GM04503 (cell line): ENCODE measurements at regions not wholly inside any gene's neighbourhood (a gene's known extent, or its start where the extent isn't known, plus 50 kb on each side); places are given as distances from the start of the nearest gene placed in this dataset.
"Not testable (repeated sequence)": the region's sequence is repeated elsewhere in the genome, so short reads cannot be mapped to it uniquely, and the experiment has no call there.

ENCODE experiments used
- DNase-seq: peaks from one replicate; pipeline ENCODE4 v3.0.0-alpha.2; 2012; ENCODE audit warnings: low read depth

DNA sequence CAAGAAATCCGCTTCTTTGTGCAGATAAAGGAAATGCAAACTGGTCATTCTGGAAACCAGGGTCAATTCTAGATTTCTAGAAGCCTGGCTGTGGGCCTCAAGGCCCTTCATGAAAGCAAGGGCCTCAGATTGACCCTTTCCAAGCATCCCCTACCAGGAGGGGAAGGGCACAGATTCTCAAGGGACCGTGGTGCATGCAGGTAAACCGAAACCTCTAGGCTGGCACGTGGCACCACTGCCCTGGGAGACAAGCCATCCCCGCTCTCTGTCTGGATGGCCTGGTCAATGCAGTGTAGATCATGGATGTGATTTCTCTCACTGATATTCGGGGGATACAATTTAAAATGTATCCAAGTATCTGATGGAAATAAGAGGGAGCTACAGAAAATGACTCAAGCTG is 69.4 kb downstream of the TOMM20 start:
- DNase-seq, result no peak

DNA sequence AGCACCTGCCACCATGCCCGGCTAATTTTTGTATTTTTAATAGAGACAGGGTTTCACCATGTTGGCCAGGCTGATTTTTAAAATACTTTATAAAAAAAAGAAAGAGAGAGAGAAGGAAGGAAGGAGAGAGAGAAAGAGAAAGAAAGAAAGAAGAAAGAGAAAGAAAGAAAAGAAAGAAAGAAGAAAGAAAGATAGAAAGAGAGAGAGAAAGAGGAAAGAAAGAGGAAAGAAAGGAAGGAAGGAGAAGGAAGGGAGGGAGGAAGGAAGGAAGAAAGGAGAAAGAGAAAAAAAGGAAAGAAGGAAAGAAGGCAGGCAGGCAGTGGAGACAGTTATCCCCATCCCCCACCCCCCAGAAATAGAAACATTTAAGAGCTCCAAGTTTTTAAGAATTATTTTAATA is 69.9 kb downstream of the TOMM20 start:
- DNase-seq, result no peak

DNA sequence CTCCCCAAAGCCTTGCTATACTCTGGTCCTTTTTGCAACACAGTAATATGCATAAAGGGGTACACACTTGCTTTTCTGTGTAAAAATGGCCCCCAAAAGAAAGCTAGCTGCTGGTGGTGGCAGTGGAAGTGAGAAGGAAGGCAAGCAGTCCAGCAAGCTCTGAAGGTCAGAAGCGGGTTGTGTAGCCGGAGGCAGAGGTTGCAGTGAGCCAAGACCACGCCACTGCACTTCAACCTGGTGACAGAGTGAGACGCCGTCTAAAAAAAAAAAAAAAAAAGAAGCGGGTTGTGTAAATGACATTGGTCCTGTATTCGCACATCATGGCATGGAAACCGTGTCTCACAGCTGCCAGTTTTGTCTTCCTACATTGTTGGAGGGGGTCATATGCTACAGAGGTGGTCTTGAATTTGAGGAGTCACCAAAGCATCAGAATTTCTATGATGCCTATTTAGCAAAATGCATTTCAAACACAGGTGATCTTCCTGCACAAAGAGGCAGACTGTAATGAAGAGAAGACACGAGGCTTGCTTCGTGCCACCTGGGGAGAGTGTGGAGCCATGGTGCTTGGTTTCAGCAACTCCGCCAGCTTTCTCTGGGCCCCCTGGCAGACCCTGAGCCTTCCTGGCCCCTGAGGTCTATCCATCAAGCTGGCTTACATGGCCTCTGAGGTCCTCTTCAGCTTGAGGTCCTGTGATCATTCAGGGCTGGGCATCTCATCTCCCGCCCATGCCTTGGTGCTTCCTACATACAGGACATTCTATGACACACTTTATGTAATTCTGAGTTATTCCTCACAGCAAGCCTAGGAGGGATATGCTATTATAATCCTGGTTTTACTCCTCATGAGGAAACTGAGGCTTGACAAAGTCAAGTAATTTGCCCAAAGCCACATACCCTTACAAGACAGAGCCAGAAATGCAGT is 71.0 kb downstream of the TOMM20 start:
- no peak for DNase-seq

DNA sequence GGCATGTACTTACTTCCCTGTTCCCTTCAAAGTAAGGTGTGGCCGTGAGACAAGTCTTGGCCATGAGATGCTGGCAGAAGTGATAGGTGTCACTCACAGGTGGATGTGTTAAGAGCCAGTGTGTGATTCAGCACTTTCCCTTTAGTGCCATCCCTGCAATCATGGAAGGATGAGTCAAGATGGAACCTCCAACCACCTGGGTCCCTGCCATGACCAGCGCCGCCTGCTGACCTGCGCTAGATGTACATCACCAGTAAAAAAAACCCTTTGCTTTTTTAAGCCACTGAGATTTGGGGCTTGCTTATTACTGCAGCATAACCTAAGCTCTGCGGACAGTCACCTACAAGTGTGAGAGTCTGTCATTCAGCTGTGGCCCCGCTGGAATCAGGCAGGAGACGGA is 71.7 kb downstream of the TOMM20 start:
- no peak for DNase-seq

DNA sequence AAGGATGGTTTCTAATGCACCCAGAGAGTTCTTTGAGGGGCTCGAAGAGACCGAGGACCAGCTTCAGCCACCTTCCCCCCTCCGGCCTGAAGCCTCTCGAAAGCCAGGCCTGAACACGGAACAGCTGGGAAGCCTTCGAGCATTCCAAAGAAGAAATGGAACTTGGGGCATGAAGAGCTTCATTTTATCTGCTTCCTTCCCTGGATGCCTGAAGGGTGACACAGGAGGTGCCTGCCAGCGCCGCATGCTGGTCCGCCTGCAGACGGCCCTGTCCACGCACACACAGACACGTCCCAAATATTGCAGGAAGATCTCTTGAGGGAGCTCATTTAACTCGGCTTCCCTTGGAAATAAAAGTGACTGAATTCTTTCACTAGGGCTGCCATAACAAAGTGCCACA is 73.7 kb downstream of the TOMM20 start:
- no peak for DNase-seq

DNA sequence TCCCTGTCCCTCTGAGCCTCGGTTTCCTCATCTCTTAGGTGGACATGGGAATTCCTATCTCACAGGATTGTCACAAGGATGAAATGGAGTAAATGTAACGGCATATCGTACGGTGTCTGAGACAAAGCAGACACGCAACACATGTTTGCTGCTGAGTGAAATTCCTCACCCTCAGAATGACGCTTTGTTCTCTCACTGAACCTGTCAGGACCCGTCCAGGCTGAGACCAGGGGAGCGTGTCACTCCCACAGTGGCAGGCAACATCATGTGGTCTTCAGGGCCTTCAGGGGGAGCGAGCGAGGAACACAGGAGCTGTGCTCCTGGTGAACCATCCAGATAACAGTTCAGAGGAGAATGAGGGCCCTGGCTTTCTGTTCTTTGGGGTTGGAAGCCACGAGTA is 74.2 kb downstream of the TOMM20 start:
- DNase-seq, result no peak

DNA sequence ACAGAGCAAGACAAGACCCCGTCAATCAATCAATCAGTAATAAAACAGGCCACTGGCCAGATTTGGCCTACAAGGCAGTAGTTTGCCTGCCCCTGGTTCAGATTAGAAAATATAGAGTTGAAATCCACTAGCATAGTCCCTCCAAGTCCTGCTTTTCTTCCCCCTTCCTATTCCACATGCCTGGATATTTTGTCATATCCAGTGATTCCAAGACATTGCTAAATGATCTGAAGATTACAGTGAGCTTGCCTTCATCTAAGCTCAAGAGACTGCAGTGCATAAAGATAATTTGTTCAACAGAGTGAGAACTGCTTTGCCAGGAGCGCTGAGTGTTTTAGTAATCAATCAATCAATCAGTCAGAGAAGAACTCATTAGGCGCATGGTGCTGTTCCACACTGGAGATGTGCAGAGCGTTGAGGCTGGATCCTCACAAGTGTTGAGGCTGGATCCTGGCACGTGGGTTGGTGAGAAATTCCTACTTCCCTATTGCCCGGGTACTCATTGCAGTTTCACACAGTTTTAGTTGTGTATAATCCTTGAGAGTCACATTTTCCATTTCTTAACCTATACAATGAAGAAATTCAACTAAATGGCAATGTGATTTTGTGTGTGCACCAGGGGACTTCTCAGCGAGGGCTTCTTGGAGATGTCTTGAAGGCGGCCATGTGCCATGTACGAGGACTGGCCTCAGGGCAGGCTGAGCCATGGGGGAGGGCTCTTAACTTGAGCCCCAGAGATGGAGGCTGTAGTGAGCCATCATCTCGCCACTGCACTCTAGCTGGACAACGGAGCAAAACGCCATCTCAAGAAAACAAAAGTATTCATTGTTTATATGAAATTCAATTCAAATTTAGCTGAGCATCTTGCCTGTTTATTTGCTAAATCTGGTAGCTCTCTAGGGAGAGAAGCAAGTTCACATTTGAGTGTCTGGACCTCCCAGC is 76.3 kb downstream of the TOMM20 start:
- DNase-seq, result no peak

DNA sequence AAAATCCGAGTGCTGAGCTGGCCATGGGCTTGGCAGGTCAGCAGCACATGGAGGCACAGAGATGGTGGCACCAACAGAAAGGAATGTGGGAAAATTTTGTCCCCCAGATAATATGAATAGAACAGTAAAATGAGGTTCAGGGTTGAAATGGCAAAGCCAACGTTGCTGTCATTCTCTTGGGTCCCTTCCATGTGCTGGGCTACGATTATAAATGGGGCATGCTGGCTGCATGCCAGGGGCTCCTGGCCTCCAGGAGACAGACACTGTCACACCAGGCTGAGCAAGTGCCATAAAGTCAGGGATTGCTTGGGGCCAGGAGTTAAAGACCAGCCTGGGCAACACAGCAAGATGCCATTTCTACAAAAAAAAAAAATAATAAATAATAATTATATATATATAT is 77.1 kb downstream of the TOMM20 start:
- DNase-seq, result no peak

DNA sequence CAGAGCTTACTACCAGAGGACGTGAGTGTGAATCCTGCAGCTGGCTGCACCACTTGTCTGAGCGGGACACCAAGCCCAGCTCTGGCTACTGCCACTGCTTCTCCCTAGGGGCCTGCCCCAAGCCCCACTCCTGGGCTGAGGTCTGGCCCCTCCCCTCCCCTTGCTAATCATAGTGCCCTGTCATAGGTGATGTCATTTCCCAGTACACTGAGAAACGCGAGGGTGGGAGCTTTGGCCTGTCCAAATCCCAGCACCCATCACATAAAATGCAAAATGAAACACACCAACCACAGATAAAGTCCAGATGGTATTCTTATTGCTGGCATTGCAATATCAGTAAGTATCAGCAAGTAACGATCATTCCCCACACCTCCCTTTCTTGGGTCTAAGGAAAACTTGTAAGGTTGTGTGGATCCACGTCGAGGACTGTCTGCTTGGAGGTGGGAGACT is 77.7 kb downstream of the TOMM20 start:
- DNase-seq, result no peak

DNA sequence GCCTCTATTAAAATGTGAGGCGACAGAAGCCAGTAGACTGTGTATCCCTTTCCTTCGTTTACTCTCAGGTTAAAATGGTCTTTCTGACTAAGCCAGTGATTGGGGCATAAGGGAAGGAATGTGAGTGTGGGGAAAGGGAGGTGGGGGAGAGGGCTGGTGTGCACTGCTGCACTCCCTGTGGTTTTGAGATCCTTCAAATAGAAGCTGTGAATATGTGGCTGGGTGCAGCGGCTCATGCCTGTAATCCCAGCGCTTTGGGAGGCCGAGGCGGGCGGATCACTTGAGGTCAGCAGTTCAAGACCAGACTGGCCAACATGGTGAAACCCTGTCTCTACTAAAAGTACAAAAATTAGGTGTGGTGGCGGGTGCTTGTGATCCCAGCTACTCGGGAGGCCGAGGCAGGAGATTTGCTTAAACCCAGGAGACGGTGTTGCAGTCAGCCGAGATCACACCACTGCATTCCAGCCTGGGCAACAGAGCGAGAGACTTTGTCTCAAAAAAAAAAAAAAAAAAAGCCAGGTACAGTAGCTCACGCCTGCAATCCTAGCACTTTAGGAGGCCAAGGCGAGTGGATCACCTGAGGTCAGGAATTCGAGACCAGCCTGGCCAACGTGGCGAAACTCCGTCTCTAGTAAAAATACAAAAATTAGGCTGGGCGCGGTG is 78.8 kb downstream of the TOMM20 start:
- DNase-seq, result not testable (repeated sequence)

DNA sequence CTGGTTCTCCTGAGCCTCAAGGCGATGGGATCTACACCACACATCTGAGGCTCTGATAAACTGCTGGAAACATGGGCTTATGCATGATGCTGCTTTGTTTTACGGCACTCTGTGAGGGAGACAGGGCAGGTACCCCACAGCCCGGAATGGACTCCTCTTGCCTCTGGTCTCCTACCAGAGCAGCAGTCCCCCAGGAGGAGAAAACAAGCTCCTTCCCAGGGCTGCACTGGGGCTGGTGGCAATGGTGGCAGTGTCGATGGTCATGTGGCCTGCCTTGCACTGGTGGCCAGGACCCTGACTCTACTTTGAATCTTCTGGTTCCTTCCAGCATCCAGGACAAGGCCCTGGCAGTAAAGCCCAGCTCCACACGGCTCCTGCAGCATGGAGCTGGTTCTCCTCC is 79.4 kb downstream of the TOMM20 start:
- no peak for DNase-seq

DNA sequence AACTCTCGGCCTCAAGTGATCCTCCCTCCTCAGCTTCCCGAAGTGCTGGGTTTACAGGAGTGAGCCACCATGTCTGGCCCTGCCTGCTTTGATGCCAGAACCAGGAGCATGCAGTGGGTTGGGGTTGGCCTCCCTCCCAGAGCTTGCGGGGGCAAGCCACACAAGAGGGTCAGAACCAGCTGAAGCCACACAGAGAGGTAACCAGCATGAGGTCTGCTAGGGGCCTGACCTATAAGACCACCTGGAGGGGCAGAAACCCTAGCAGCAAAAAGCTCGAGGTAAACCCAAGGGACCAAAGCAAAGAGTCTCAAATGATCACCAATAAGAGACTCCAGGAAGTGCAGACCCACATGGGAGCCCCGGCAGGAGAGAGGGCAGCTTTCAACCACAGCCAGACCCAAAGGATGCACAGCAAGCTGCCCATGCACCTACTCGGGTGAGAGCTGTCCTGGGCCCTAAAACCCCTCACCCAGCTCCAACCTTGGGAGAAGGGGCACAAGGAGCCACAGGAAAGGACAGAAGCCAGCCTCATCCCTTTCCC is 81.2 kb downstream of the TOMM20 start:
- DNase-seq, result no peak

DNA sequence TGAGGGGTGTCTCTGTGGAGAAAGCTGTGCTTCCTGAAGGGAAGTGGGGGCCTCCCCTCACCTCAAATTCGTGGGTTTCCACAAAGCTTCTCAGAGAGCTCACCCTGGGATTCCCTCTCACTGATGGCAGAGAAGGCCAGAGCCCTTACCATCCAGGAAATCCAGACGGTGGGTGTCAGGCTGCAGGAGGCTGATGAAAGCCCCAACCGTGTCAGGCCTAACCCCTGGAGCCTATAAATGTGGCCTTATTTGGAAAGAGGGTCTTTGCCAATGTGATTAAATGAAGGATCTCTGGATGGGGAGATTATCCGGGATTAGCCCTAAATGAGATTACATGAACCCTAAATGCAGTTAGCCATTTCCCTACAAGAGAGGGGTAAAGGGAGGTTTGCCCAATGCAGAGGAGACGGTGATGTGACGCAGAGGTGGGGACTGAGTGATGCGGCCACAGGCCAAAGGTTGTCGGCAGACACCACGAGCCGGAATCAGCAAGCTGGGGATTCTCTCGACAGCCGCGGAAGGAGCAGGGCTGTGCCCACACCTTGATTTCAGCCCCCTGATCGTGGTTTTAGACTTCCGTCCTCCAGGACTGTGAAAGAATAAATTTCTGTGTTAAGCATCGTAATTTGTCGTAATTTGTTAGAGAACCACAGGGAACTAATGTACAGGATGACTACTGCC is 82.6 kb downstream of the TOMM20 start:
- DNase-seq, result no peak

DNA sequence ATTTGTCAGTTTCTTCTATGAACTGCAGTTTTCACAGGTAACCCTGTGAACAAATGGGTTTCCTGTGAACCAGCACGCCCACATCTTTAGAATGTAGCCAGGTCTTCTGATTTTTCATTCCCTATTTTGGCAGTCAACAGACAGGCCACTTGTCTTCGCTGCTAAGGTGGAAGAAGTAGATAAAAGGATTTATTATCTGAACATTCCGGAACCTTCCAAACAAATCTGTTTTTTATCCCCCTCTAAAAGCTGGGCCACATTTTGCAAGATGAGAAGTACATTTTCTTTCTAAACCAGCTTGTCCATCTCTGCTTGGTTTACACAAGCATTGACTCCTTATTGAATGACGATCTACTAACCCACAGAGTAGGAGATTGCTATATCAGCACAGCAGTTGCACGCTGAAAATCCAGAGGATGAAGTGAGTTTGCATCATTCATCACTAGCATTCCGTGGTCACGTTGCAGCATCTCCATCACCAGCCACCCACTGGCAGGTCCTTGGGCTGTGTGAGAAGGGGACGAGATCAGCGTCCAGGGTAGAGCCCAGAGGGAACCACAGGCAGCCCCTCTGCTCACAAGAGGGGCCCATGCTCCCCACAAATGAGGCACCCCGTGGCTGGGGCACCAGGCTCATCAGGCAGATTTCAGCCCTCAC is 83.5 kb downstream of the TOMM20 start:
- no peak for DNase-seq

DNA sequence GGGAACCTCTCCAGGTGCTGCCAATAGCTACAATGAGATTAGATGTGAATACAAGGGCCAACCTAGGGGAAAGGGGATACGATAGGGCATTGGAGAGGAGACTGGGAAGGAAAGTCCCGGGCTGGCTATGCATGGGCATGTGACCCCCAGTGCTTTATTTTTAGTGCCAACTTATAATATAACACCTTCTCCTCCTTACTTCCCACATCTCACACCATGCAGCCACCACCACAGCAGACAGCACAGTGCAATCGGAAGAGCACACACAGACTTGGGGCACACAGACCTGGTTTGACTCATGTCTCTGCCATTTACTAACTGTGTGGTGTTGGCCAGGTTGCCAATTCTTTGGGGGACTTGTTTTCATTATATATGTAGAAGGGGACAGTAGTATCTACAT is 85.4 kb downstream of the TOMM20 start:
- DNase-seq, result no peak

DNA sequence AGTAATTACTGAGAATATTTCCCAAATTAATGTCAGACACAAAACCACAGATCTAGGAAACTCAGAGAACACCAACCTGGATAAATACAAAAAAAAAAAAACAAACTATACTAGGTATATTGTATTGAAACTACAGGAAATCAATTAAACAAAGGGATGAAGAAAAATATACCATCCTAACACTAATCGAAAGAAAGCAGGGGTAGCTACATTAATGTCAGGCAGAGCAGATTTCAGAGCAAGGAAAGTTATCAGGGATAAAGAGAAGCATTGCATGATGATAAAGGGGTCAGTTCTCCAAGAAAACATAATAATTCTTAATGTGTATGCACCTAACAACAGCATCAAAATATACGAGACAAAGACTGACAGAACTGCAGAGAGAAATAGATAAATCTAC is 89.9 kb downstream of the TOMM20 start:
- DNase-seq, result no peak

DNA sequence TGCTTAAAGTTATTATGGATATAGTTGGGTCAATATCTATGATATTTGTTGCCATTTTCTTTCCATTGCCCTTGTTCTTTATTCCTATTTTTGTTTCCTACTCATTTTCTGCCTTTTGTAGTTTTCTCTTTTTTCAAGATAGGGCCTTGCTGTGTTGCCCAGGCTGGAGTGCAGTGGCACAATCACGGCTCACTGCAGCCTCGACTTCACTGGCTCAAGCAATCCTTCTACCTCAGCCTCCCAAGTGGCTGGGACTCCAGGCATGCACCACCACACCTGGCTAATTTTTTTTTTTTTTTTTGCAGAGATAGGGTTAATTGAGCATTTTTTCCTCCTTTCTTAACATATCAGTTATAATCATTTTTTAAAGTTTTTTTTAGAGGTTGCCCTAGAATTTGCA is 92.7 kb downstream of the TOMM20 start:
- no peak for DNase-seq

DNA sequence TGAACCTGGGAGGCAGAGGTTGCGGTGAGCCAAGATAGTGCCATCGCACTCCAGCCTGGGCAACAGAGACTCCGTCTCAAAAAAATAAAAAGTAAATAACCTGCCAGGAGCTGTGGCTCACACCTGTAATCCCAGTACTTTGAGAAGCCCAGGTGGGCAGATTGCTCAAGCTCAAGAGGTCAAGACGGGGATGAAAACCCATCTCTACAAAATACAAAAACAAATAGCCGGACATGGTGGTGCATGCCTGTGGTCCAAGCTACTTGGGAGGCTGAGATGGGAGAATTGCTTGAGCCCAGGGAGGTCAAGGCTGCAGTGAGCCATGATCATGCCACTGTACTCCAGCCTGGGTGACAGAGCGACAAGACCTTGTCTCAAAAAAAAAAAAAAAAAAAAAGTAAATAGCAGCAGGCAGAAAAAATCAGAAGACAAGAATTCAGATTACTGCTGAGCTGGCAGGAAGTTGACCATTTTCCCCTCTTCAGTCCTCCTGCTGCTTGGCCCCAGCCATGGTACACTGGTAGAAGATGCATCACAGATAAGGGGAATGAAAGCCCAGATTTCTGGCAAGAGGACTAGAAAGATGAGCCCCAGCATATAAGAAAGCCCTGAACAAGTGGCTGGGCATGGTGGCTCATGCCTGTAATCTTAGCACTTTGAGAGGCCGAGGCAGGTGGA is 97.6 kb downstream of the TOMM20 start:
- DNase-seq, result no peak

DNA sequence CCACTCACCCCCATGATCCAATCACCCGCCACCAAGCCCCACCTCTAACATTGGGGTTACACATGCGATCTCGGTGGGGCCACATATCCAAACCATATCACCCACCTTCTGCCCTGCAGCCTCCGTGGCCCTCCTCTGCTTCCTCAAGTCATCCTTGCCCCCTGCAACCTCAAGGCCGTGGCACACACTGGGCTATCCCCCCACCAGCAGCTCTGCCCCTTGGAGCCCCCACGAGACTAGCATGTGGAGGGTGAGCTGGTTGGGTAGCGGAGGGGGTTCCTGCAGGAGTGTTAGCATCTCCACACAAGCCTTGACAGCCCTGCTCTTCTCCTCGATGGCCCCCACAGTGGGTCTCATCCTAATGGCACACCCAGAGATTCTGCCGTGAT is 100.8 kb downstream of the TOMM20 start:
- DNase-seq, result no peak

DNA sequence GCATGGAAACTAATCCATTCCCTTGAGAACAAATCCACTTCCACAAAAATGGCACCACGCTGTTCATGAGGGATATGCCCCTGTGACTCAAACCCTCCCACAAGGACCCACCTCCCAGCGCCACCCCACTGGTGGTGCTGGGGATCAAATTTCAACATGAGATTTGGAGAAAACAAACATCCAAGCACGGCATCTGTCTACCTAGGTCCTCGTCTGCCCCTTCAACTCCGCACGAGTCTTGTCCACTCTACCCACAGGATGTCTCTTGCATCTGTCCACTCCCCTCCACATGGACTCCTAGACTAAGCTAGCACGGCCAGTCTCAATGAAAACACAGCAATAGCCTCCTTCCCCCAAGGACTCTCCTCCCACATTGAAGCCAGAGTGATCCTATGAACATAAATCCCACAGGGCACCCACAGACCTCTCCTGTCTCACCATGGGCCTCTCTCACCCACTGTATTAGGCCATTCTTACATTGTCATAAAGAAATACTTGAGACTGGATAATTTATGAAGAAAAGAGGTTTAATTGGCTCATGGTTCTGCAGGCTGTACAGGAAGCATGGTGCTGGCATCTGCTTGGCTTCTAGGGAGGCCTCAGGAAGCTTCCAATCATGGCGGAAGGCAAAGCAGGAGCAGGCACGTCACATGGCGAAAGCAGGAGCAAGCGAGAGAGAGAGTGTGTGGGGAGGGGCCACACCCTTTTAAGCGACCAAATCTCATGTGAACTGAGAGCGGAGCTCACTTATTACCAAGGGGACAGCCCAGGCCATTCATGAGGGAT is 101.4 kb downstream of the TOMM20 start:
- DNase-seq, result no peak
